SK-N-SH treated with all-trans-retinoic acid at 6 μM for 48 hours (cell line): ENCODE measurements at regions not wholly inside any gene's neighbourhood (a gene's known extent, or its start where the extent isn't known, plus 50 kb on each side); places are given as distances from the start of the nearest gene placed in this dataset.

Experiments
- OSR1 ChIP-seq: fragments of 250-450 bp; sonication (Bioruptor Pico); IDR thresholded peaks from 2 replicates; pipeline ENCODE4 v1.8.0; 2022; ENCODE audit warnings: moderate library complexity, mild to moderate bottlenecking, inconsistent platforms
- PATZ1 ChIP-seq: fragments of 250-450 bp; sonication (Bioruptor Pico); IDR thresholded peaks from 2 replicates; pipeline ENCODE4 v1.8.0; 2020; ENCODE audit warnings: mild to moderate bottlenecking, moderate library complexity, borderline replicate concordance
- RARB ChIP-seq: fragments of 250-450 bp; sonication (Bioruptor Pico); IDR thresholded peaks from 2 replicates; pipeline ENCODE4 v1.8.0; 2021; ENCODE audit warnings: mild to moderate bottlenecking, moderate library complexity
- ZFP30 ChIP-seq: fragments of 450-650 bp; formaldehyde crosslinking; IDR thresholded peaks from 2 replicates; pipeline ENCODE4 v1.5.0; 2022; ENCODE audit warnings: mild to moderate bottlenecking, moderate library complexity
- ZNF565 ChIP-seq: fragments of 450-650 bp; formaldehyde crosslinking; conservative IDR thresholded peaks from 2 replicates; pipeline ENCODE4 v1.5.0; 2020; ENCODE audit warnings: low read depth, mild to moderate bottlenecking, moderate library complexity

- TF ChIP-seq RARB (no peak), ZNF565 (CRISPR knock-in tag) (no peak), PATZ1 (CRISPR knock-in tag) (no peak), ZFP30 (CRISPR knock-in tag) (no peak), OSR1 (CRISPR knock-in tag) (no peak)
Observed at GRCh38 chr5:120150770-120151169, 313.3 kb upstream of the PRR16 start.
